Endometrium (tissue), 2 donors: ENCODE measurements at regions not wholly inside any gene's neighbourhood (a gene's known extent, or its start where the extent isn't known, plus 50 kb on each side); places are given as distances from the start of the nearest gene placed in this dataset.
"Not testable (repeated sequence)": the region's sequence is repeated elsewhere in the genome, so short reads cannot be mapped to it uniquely, and the experiment has no call there.

ENCODE experiments used
- FAIRE-seq: peaks from 2 replicates; lab custom pipeline; 2012; peaks lifted over from hg19 to GRCh38; lab: Jason Lieb, UNC
- donor health status: control.
- donor health status: control.

DNA sequence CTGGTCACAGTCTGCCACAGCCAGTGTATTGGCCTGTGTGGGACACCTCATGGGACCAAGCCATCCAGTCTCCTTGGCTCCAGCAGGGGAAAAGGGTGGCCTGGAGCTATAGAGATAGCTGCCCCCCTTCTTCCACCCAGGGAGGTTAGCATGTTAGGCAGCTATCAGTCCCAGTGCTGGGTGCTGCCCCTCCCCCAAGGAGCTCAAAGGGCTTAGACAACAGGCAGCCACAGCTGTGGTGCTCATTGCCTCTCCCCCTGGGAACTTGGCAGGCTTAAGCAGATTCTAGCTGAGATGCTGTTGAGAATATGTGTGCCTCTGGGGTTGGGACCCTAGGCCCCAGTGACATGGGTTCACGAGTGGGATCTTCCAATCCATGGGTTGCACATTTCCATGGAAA lies 226.0 kb upstream of the PTGER4 start:
- FAIRE-seq, result no peak

DNA sequence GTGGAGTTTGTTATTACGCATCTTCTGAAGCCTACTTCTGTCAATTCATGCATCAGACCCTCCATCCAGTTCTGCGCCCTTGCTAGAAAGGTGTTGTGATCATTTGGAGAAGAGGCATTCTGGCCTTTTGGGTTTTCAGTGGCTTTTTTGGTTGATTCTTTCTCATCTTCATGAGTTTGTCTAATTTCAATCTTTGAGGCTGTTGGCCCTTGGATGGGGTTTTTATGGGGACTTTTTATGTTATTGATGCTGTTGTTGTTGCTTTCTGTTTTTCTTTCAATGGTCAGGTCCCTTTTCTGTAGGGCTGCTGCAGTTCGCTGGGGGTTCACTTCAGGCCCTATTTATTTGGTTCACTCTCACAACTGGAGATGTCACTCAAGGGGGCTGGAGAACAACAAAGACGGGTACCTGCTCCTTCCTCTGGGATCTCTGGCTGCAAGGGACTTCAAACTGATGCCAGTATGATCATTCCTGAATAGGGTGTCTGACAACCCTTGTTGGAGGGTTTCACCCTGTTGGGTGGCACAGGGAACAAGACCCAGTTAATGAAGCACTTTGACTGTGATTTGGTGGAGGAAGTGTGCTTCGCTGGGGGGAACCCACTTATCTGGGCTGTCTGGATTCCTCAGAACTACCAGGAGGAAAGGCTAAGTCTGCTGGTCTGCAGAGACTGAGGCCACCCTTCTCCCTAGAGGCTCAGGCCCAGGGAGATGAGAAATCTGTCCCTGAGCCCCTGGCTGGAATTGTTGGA lies 226.7 kb upstream of the PTGER4 start:
- FAIRE-seq, result no peak

DNA sequence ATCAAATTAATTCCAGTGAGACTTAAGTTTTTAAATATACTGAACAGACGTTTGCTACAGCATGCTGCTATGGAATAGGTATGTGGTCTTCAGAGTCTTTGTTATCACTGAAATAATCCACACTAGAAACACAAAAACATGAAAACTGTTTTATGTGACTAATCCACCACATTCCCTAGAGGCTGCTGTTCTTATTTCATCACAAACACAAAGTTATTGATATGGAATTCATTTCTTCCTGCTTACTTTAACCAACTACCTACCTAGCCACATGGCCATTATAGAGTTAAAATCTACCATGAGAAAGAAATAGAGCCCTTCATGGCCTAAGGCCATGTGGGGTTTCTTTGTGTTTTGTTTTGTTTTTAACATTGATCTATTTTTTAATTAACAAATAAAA lies 232.3 kb upstream of the PTGER4 start:
- no peak for FAIRE-seq

DNA sequence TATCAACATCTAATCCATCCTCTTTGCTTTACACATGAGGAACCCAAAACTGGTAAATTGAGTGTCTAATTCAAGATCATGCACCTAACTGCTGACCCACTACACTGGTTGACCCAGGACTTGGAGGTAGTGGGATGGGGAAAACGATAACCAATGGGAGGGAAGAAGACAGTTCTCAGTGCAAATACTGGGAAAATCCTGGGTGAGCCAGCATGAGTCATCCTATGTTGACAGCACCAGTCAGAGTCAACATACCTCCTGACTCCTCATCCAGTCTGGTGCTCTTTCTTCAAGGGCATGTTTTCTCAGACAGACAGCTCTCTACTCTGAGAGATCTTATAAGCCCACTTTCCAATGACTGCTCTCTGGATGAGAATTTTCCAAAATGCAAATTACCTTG lies 232.8 kb upstream of the PTGER4 start:
- no peak for FAIRE-seq

DNA sequence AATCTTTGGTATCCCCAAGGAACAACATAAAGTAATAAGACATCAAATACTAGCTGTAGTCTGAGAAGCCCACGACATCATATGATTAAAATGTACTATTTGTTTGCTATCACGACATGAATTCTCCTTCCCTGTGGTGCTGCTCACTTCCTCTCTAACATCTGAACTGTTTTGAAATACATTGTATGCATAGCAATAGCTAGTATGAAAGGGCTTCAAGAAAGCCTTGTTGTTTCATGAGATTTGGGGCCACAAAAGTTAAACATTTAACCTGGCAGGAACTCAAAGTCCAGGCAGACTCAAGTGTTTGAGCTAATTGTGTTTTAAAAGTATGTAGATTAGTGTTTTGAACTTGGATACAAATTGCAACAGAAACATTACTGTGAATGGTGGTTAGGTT lies 237.4 kb upstream of the PTGER4 start:
- FAIRE-seq, result no peak

DNA sequence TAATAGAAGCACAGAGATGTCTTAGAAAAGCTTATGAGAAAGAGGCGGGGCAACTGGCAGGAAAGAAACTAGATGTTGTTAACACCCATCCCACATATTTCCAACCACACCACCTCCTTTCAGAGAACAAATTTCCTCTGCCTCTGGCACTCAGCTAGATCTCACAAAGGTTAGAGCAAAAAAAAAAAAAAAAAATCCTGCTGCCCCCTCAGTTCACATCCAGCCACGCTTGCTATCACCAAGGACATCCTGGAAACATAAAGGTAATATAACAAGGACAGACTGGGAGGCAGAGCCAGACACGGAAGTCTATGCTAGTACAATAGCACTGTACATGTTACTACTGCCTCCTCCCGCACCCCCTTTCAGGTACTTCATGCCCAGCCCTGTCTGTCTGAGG lies 238.0 kb upstream of the PTGER4 start:
- FAIRE-seq, result no peak

DNA sequence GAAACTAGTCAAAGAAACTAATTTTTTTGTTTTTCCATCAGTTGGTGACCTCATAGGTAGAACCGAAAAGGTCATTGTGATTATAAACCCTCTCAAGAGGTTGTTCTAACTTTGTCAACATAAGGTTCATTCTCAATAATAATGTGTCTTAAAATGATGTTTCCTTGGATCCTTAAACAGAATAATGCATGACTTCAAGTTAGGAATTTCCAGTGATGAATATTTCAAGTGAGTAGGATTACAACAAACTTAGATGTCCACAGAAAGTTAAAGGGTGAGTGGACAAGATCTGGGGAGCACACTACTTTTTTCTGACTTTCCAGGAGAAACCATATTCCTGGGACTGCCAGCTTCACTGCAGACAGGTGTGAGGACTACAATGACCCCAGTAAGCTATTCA lies 239.0 kb upstream of the PTGER4 start:
- no peak for FAIRE-seq

DNA sequence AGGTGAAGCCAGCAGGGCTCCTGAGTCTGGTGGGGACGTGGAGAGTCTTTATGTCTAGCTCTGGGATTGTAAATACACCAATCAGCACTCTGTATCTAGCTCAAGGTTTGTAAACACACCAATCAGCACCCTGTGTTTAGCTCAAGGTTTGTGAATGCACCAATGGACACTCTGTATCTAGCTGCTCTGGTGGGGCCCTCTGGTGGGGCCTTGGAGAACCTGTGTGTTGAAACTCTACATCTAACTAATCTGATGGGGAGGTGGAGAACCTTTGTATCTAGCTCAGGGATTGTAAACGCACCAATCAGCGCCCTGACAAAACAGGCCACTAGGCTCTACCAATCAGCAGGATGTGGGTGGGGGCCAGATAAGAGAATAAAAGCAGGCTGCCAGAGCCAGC lies 240.6 kb upstream of the PTGER4 start:
- not testable (repeated sequence) for FAIRE-seq

DNA sequence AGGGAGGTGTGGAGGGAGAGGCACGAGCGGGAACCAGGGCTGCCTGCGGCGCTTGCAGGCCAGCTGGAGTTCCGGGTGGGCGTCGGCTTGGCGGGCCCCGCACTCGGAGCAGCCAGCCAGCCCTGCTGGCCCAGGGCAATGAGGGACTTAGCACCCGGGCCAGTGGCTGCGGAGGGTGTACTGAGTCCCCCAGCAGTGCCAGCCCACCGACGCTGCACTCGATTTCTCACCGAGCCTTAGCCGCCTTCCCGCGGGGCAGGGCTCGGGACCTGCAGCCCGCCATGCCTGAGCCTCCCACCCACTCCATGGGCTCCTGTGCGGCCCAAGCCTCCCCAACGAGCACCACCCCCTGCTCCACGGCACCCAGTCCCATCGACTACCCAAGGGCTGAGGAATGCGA lies 241.1 kb upstream of the PTGER4 start:
- not testable (repeated sequence) for FAIRE-seq

DNA sequence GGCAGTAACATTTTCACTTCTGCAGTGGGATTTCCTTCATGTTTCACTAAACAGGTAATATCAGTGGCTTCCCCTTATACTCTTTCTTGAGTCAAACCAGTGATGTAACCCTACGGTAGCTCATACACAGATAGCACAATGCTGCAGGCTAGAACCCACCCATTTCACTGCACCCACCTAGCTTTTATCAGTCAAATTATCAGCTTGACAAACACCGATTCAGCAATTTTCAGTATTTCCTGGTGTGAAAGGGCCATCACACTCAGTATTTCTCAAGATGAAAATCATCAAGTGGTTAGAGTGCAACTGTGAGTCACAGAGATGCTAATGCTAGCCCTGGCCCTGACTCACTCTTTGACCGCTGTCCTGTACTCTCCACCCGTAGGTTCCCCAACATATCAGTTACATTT lies 242.3 kb upstream of the PTGER4 start:
- no peak for FAIRE-seq

DNA sequence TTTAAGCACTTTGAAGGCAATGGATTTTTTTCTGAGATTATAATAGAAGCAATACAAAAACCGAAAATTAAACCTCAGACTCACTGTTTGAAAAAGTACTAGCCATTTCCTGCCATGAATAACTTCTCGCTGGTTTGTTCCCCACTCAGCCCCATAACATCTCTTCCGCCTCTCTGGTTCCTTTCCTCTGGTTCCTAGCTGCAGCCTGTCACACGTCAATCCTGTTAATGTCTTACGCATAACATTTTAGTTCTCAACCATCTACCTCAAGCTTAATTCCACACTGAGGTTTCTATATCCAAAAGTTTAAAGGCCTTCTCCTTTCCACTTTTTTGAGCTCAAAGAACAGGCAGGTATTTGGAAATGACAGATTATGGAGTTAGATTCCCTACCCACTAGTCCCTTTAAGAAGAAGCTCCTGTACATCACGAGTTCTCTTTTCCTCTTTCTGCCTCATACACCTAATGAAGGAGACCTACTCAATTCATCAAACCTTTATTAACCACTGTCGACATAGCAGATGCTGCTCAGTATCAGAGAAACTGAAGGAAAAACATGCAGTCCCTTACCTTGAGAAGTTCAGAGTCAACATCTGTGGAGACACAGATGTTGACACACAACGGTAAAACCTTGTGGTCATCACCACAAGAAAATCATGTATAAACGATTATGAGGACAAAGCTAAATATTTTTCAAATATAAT lies 243.0 kb upstream of the PTGER4 start:
- no peak for FAIRE-seq

DNA sequence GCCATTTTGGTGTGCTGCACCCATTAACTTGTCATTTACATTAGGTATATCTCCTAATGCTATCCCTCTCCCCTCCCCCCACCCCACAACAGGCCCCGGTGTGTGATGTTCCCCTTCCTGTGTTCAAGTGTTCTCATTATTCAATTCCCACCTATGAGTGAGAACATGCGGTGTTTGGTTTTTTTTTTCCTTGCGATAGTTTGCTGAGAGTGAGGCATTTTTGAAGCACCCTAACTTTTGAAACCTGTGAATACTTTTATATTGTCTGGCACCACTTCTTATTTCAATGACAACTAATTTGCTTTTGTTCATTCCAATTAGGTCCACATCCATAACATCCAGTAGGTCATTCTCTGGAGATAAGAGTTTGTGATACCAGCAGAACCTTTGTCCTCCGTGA lies 244.0 kb upstream of the PTGER4 start:
- FAIRE-seq, result not testable (repeated sequence)

DNA sequence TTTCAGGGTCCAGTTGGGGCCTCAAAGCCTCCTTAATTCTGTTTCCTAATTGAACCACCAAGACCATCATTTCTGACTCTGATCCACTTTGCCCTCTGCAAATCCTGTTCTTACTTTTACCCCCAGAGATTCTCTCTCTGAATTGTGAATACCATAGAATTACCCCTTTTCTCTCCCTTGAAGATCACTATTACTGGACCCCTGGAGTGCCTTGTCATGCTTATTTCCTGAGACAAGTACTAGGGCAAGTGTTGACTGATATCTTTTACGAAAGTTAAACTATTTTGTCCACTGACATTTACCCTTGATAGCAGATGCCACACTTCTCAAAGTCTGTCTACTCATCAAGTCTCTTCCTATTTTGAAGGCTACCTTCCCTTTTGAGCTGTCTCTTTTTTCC lies 246.9 kb upstream of the PTGER4 start:
- no peak for FAIRE-seq

DNA sequence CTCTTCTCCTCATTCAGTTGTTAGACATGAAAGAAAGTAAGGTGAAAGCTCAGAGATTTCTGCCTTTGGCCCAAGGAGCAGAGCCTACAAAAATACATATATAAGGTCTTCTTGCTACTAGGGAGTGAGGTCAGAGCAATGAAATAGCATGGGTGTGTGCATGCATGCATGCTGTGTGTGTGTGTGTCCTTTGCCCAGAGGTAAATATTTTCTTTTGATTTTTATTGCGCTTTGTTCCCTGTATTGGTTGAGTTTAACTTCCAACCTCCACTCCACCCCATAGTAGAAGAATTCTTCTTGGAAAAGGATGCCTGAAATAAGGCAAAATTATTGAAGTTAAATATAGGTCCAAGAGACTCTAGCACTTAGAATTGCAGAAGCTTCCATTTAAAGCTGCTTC lies 248.0 kb upstream of the PTGER4 start:
- no peak for FAIRE-seq

DNA sequence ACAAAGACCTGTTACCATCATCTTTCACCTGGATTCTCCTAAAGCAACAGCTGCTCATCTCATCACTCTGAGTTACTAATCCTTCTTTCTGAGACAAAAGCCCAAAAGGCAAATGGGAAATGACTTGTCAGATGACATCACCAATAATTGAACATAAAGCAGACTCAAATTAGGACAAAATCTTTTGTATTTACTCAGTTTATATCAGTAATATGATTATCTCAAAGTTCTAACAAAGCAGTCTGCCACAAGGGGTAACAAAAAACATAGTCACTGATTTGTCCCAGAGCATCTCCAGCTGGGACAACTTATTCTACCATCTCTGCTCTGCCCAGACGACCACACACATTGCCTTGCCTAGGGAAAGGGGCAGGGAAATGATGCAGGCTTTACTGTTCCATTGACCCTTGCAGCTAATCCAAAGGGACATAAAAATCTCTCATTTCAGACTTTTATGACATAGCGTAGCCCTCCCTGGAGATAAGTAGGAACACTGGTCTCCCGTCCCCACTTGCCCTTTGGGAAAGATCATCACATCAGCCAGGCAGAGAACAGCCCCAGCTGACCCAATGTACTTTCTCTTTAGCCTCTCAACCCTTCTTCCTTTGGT lies 249.5 kb upstream of the PTGER4 start:
- no peak for FAIRE-seq

DNA sequence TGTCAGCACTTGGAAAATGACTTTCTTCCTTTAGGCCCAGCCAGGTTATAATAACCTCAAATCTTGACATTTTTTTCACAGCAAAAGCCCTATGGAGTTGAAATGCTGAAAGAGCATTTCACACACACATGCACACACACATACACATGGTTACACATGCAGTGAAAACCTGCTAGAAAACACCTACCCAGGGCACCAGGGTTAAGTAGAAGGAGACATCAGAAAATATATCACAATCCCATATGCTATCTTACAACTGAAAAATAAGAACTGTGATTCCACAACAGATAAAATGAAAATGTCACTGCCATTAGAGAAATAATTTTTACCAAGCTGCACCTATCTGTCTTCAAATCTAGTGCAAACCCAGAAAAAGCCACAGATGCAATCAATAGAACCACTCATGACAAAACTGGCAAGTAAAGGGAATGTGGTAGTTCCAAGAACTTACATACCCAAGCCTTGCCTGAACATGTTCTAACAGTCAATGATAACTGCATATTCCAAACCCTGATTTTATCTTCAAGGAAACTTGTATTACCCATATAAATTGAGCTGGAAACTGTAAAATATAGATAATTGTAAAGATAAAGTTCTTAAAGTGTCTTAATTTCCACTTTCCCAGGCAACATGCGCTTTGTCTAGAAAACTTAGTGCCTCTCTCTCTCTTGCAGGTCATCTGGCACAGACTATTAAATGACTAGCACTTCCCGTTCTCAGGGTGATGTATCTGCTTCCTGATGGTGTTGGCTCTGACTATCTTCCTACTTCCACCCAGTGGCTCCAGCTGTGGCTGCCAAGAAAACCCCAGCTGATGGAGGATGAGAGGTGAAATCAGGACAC lies 250.2 kb upstream of the PTGER4 start:
- FAIRE-seq, result no peak

DNA sequence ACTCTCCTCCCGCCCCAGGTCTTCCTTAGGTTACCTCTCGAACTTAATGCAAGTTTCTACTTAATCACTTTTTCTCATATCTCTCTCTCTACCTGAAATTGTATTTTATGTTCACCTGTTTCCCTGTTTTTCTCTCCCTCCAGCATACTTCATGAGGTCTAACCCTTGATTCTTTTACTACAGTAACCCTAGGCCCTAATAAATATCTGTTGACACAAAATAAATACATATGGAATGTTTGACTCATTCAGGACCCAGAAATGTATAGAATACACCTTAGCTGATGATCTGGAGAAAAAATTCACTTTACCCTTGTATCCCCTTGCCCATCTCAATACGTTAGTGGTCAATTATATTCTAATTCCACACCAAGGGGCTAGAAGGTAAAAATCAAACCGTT lies 250.9 kb upstream of the PTGER4 start:
- no peak for FAIRE-seq

DNA sequence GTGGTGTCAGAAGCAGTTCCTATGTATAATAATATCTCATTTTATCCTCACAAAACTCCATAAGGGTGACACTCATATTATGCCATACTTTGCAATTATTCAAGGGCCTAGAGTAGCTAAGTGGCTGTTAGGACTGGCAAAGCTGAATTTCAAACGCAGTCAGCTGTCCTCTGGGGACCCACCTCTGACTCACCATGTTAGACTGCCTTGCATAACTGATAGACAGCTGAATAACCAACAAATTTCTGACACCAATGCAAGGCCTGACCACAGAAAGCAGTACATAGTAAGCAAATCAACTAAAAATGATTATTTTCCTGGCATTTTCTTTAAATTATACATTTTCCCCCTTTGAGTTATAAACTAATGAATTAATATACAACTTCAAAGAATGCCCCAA lies 251.6 kb upstream of the PTGER4 start:
- no peak for FAIRE-seq

DNA sequence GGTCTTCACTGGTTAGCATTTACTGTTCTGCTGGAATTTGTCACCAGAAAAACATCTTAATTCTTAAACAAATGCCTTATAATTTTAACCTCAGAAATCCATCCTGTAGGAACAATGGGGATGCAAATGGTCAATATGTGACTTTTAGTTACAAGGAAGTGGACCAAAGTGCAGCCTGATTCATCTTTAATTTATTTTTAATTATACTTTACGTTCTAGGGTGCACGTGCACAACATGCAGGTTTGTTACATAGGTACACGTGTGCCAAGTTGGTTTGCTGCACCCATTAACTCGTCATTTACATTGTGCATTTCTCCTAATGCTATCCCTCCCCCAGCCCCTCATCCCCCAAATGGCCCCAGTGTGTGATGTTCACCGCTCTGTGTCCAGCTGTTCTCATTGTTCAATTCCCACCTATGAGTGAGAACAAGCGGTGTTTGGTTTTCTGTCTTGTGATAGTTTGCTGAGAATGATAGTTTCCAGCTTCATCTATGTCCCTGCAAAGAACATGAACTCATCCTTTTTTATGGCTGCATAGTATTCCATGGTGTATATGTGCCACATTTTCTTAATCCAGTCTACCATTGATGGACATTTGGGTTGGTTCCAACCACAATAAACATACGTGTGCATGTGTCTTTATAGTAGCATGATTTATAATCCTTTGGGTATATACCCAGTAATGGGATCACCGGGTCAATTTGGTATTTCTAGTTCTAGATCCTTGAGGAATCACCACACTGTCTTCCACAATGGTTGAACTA lies 262.5 kb upstream of the PTGER4 start:
- FAIRE-seq, result not testable (repeated sequence)

DNA sequence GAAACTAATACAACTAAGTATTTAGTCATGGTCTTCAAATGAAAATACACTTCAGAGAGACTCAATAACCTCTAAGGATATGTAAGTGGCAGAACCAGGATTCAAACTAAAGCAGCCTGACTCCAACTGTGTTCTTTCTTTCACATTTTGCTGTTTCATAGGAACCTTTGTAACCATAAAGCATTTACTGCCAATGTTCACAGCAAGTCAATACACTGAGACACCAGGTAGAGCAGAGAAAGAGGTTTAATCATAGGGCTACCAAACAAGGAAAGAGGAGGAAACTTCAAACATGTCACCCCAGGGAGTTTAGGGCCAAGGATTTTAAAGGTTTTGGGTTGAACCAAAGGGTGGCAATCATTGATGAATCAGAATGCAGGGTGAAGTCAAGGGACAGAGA lies 263.1 kb upstream of the PTGER4 start:
- FAIRE-seq, result no peak

DNA sequence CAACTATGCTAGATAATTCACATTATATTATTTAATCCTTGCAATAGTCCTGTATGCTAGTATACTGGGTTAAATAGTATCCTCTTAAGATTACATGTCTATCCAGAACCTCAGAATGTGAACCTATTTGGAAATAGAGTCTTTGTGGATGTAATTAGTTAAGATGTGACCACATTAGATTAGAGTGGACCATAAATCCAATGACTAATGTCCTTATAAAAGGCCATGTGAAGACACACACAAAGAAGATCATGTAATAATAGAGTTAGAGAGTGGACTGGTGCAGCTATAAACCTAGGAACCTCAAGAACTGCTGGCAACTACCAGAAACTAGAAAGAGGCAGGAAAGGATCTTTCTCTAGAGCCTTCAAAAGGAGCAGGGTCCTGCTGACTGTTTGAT lies 263.6 kb upstream of the PTGER4 start:
- no peak for FAIRE-seq

DNA sequence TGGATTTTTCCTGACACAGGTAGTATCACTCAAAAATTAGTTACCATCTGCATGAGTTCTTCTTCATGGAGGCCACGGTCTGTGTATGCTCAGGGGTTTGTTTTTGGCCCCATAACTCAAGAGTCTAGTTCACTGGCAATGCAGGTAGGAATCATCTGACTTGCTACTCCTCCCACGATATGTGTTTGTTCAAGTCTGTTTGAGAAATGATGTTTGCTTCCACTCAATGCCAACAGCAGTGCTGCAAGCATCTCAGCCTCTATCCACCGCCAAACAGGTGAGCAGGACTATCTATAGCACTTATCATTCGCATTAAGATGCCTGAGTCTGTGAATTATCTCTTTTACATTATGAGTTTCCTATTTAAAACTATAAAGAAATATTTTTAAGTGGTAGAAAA lies 264.8 kb upstream of the PTGER4 start:
- FAIRE-seq, result no peak
